ENCODE measurements at regions not wholly inside any gene's neighbourhood (a gene's known extent, or its start where the extent isn't known, plus 50 kb on each side); places are given as distances from the start of the nearest gene placed in this dataset.

DNA sequence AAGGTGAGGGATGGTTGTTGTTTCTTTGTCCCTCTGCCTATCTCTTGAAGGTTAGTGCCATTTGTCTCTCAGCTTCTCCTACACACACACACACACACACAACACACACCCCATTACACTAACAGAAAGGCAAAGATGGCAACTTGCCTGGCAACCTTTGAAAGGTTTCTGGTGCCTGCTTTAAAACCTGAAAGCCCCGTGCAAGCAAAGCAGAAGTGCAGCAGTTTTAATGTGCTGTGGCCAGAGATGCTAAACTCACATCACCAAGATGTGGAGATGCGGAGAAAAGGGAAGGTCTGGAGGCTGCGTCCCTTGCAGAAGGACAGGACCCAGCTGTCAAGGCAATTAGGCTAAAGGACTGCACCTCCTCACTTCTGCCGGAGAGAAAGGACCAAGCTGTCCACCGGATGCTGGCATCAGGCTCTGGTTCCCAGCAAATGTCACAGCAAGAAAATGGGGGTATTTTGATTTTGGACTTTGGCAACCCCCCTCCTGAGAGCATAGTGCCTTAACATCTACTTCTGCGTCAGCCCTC, 196.4 kb downstream of the ARL4C start:
- Histone ChIP-seq H3K27ac (ENCODE audit: low read depth in 1 of 3, low read length in 2 of 3) (no peak overlapping the region), H3K4me3 (ENCODE audit: low read depth in 1 of 3, low read length in 3 of 3) (no peak overlapping the region), H3K9me3 (ENCODE audit: control insufficient read depth in 2 of 2, insufficient read depth in 1 of 2, low read depth in 1 of 2, low read length in 1 of 2) (no peaks in the 10 kb centered on the region), H3K36me3 (ENCODE audit: control insufficient read depth in 3 of 3, insufficient read depth in 2 of 3, low read depth in 1 of 3, low read length in 3 of 3) (no peaks in the 10 kb centered on the region), H3K4me1 (ENCODE audit: control insufficient read depth in 3 of 3, insufficient read depth in 2 of 3, low read depth in 1 of 3, low read length in 2 of 3) (no peaks in the 10 kb centered on the region), H3K27me3 (ENCODE audit: control insufficient read depth in 3 of 3, insufficient read depth in 3 of 3, low read length in 3 of 3) (peaks cover 0 to 4% (median 0%) of the 10 kb centered on the region in 3 donors)
- FAIRE-seq = no peak
- DNase-seq = no peak
- WGBS, 3 donors = 73 to 75% (median 74%) methylated on average over 6 of the region's 6 CpGs

DNA sequence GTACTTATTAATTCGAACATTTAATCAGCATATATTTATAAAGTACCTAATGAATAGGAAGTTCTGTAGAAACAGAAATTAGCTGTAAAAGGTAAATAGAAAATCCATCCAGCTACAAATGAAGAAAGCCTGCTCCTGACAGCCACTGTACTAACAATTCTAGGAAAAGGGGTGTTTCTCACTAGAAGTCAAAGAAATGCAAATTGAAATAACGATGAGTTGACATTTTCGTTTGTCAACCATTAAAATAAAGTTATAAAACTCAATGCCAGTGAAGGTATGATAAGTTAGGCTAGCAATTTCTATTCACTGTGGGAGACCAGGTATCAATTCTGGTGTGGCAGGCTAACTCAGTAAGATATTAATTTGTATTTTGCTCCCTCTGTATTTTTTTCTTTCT, 198.0 kb downstream of the ARL4C start:
- Histone ChIP-seq H3K4me3 (ENCODE audit: low read depth in 1 of 3, low read length in 3 of 3) (no peak overlapping the region), H3K9me3 (ENCODE audit: control insufficient read depth in 2 of 2, insufficient read depth in 1 of 2, low read depth in 1 of 2, low read length in 1 of 2) (no peaks in the 10 kb centered on the region), H3K27me3 (ENCODE audit: control insufficient read depth in 3 of 3, insufficient read depth in 3 of 3, low read length in 3 of 3) (peaks cover 0 to 4% (median 0%) of the 10 kb centered on the region in 3 donors), H3K36me3 (ENCODE audit: control insufficient read depth in 3 of 3, insufficient read depth in 2 of 3, low read depth in 1 of 3, low read length in 3 of 3) (no peaks in the 10 kb centered on the region), H3K27ac (ENCODE audit: low read depth in 1 of 3, low read length in 2 of 3) (no peak overlapping the region), H3K4me1 (ENCODE audit: control insufficient read depth in 3 of 3, insufficient read depth in 2 of 3, low read depth in 1 of 3, low read length in 2 of 3) (no peaks in the 10 kb centered on the region)
- no peak for DNase-seq
- 66 to 76% (median 75%) methylated on average over 3 of the region's 3 CpGs for WGBS, 3 donors
- FAIRE-seq = no peak

DNA sequence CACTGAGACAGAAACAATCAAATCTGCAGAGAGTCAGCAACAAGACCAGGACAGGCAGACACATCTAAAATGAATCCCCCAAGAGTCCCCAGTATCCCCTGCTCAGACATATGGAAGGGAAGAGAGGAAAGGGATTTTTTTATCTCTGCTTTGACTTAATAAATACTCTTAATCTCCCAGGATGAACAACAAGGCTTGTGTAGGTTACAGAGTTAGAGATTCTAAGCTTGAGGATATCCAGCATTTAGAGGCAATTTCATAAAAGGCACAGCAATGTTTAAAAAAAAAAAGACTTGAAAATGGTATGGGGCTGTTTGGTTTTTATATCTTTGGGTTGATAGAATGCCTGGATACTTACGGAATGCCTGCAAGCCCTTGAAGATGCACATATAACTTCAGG, 199.9 kb downstream of the ARL4C start:
- Histone ChIP-seq H3K27me3 (ENCODE audit: control insufficient read depth in 3 of 3, insufficient read depth in 3 of 3, low read length in 3 of 3) (peaks cover 0 to 2% (median 0%) of the 10 kb centered on the region in 3 donors), H3K36me3 (ENCODE audit: control insufficient read depth in 3 of 3, insufficient read depth in 2 of 3, low read depth in 1 of 3, low read length in 3 of 3) (no peaks in the 10 kb centered on the region), H3K27ac (ENCODE audit: low read depth in 1 of 3, low read length in 2 of 3) (no peak overlapping the region), H3K4me1 (ENCODE audit: control insufficient read depth in 3 of 3, insufficient read depth in 2 of 3, low read depth in 1 of 3, low read length in 2 of 3) (peaks cover 0 to 3% (median 0%) of the 10 kb centered on the region in 3 donors), H3K4me3 (ENCODE audit: low read depth in 1 of 3, low read length in 3 of 3) (no peak overlapping the region), H3K9me3 (ENCODE audit: control insufficient read depth in 2 of 2, insufficient read depth in 1 of 2, low read depth in 1 of 2, low read length in 1 of 2) (no peaks in the 10 kb centered on the region)
- 83 to 92% (median 90%) methylated on average over 1 of the region's 1 CpG for WGBS, 3 donors
- DNase-seq (no peak), FAIRE-seq (no peak)

DNA sequence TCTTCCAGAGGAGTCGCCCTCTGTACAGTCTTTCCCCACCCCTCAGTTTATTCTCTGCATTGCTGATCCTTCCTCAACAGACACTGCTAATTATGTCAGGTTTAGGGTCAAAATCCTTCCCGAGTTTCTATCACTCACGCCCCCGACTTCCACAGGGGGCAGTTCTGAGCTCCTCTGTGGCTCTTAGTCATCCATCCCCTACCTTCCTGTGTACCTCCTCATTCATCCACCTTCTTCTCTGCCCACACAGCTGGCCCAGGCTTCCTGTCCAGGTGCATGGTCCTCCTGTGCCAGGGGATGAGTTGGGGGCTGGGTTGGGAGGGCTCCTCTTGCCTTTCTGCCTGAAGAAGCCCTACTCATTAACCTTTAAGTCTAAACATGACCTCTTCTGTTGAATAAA, 202.9 kb downstream of the ARL4C start:
- Histone ChIP-seq H3K27me3 (ENCODE audit: control insufficient read depth in 3 of 3, insufficient read depth in 3 of 3, low read length in 3 of 3) (peaks cover 0 to 2% (median 0%) of the 10 kb centered on the region in 3 donors), H3K27ac (ENCODE audit: low read depth in 1 of 3, low read length in 2 of 3) (peak overlapping the region in 1 of 3 donors; percentile 12), H3K9me3 (ENCODE audit: control insufficient read depth in 2 of 2, insufficient read depth in 1 of 2, low read depth in 1 of 2, low read length in 1 of 2) (no peaks in the 10 kb centered on the region), H3K4me1 (ENCODE audit: control insufficient read depth in 3 of 3, insufficient read depth in 2 of 3, low read depth in 1 of 3, low read length in 2 of 3) (peaks cover 0 to 12% (median 7%) of the 10 kb centered on the region in 3 donors), H3K4me3 (ENCODE audit: low read depth in 1 of 3, low read length in 3 of 3) (no peak overlapping the region), H3K36me3 (ENCODE audit: control insufficient read depth in 3 of 3, insufficient read depth in 2 of 3, low read depth in 1 of 3, low read length in 3 of 3) (no peaks in the 10 kb centered on the region)
- FAIRE-seq (no peak), DNase-seq (no peak)
- WGBS, 3 donors = 20 to 37% (median 35%) methylated on average over 4 of the region's 4 CpGs

DNA sequence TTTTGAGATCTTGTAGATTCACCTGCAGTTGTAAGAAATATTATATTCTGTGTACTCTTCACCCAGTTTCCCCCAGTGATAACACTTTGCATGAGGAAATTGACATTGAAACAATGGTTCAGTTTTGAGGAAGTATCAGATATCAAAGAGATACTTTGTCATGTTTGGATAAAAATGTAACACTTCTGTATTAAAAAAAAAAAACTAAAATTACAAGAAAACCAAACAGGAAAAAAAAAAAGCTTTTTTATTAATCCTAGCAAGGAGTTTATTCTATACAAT, 204.0 kb downstream of the ARL4C start:
- H3K36me3 ChIP-seq (ENCODE audit: control insufficient read depth in 3 of 3, insufficient read depth in 2 of 3, low read depth in 1 of 3, low read length in 3 of 3) = no peaks in the 10 kb centered on the region
- no peaks in the 10 kb centered on the region for H3K9me3 ChIP-seq (ENCODE audit: control insufficient read depth in 2 of 2, insufficient read depth in 1 of 2, low read depth in 1 of 2, low read length in 1 of 2)
- DNase-seq = no peak
- peaks cover 0 to 2% (median 0%) of the 10 kb centered on the region in 3 donors for H3K27me3 ChIP-seq (ENCODE audit: control insufficient read depth in 3 of 3, insufficient read depth in 3 of 3, low read length in 3 of 3)
- no peak overlapping the region for H3K4me3 ChIP-seq (ENCODE audit: low read depth in 1 of 3, low read length in 3 of 3)
- H3K27ac ChIP-seq (ENCODE audit: low read depth in 1 of 3, low read length in 2 of 3) = no peak overlapping the region
- peaks cover 0 to 12% (median 7%) of the 10 kb centered on the region in 3 donors for H3K4me1 ChIP-seq (ENCODE audit: control insufficient read depth in 3 of 3, insufficient read depth in 2 of 3, low read depth in 1 of 3, low read length in 2 of 3)
- no peak for FAIRE-seq

DNA sequence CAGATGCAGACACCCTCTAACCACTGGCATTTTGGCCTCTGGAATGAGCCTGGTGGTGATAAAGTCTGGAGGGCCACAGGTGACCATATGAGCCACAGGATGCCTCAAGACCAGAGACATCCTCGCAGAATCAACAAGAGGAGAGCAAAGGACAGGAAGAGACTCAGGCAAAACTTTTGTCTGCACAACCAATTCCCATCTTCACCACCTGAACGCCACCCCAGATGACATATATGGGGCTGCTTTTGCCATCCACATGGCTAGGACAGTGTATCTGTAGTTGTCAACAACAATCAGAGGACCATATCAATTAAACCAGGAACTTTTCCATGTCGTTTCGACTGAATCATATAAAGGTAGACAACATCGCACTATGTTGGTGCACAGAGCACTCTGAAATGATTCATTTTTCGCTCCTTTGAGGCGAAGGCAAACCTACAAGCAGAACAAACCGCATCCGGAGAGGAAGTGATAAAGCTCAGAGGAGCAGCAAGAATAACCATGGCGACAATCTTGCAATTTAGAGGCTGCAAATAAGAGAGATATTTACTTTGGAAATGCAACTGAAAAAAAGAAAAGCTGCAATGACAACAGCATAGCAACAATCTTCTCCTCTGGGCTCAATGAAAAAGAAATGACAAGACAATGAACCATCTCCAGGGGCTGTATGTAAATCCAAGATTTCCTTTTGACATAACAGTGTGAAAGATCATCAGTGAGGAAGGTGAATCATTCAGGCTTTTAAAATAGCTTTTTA, 204.5 kb downstream of the ARL4C start:
- WGBS, 3 donors = 57 to 72% (median 64%) methylated on average over 10 of the region's 10 CpGs
- DNase-seq (peak in 1 of 2 donors; percentile 69), FAIRE-seq (no peak)
- H3K36me3 ChIP-seq (ENCODE audit: control insufficient read depth in 3 of 3, insufficient read depth in 2 of 3, low read depth in 1 of 3, low read length in 3 of 3) = no peaks in the 10 kb centered on the region
- H3K4me1 ChIP-seq (ENCODE audit: control insufficient read depth in 3 of 3, insufficient read depth in 2 of 3, low read depth in 1 of 3, low read length in 2 of 3) = peaks cover 0 to 12% (median 7%) of the 10 kb centered on the region in 3 donors
- H3K27me3 ChIP-seq (ENCODE audit: control insufficient read depth in 3 of 3, insufficient read depth in 3 of 3, low read length in 3 of 3) = peaks cover 0 to 2% (median 0%) of the 10 kb centered on the region in 3 donors
- H3K4me3 ChIP-seq (ENCODE audit: low read depth in 1 of 3, low read length in 3 of 3) = no peak overlapping the region
- H3K9me3 ChIP-seq (ENCODE audit: control insufficient read depth in 2 of 2, insufficient read depth in 1 of 2, low read depth in 1 of 2, low read length in 1 of 2) = no peaks in the 10 kb centered on the region
- peak overlapping the region in 1 of 3 donors; percentile 93 for H3K27ac ChIP-seq (ENCODE audit: low read depth in 1 of 3, low read length in 2 of 3)

DNA sequence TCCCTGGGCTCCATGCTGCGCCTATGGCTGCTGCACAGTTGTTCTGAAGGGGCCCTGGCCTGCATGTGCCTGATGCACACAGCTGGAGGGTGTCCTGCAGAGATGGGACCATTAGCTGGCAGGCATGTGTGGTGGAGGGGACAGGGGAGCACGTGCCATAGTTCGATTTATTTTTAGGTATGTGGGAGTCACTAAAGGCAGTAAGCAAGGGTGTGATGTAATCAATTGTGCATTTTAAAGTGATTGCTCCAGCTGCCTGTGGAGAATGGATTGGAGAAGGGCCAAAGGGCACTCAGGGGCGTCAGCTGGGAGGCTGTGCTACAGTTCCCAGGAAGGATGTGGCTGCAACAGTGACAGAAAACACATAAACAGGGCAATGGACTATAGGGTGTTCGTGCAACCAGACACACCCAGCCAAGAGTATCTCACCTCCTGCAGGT, 205.1 kb downstream of the ARL4C start:
- H3K9me3 ChIP-seq (ENCODE audit: control insufficient read depth in 2 of 2, insufficient read depth in 1 of 2, low read depth in 1 of 2, low read length in 1 of 2) = no peaks in the 10 kb centered on the region
- WGBS, 3 donors = 21 to 29% (median 25%) methylated on average over 5 of the region's 5 CpGs
- peak overlapping the region in 2 of 3 donors; percentile 78 to 93 for H3K27ac ChIP-seq (ENCODE audit: low read depth in 1 of 3, low read length in 2 of 3)
- peaks cover 0 to 1% (median 0%) of the 10 kb centered on the region in 3 donors for H3K27me3 ChIP-seq (ENCODE audit: control insufficient read depth in 3 of 3, insufficient read depth in 3 of 3, low read length in 3 of 3)
- no peak for FAIRE-seq
- H3K4me3 ChIP-seq (ENCODE audit: low read depth in 1 of 3, low read length in 3 of 3) = no peak overlapping the region
- no peaks in the 10 kb centered on the region for H3K36me3 ChIP-seq (ENCODE audit: control insufficient read depth in 3 of 3, insufficient read depth in 2 of 3, low read depth in 1 of 3, low read length in 3 of 3)
- H3K4me1 ChIP-seq (ENCODE audit: control insufficient read depth in 3 of 3, insufficient read depth in 2 of 3, low read depth in 1 of 3, low read length in 2 of 3) = peaks cover 0 to 12% (median 7%) of the 10 kb centered on the region in 3 donors
- peak; percentile 41 to 66 for DNase-seq

DNA sequence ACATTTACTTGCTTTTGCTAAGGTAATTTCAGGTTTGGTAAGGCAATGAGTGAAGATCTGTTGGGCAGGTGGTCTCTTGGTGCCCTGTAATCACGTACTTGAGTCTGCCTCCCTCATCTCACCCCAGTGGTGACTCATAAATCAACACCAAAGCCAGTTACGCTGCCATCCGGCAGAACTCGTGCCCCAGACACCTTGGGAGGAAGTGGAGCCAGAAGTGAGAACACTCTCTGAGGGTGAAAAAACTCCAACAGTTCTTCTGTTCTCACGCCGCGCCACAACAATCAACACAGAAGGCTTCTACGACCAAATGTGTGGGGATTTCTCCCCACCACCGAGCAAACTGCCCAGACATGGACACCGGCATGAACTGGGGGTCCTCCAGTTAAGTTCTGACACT, 206.2 kb downstream of the ARL4C start:
- Histone ChIP-seq H3K4me3 (ENCODE audit: low read depth in 1 of 3, low read length in 3 of 3) (no peak overlapping the region), H3K27me3 (ENCODE audit: control insufficient read depth in 3 of 3, insufficient read depth in 3 of 3, low read length in 3 of 3) (no peaks in the 10 kb centered on the region), H3K36me3 (ENCODE audit: control insufficient read depth in 3 of 3, insufficient read depth in 2 of 3, low read depth in 1 of 3, low read length in 3 of 3) (no peaks in the 10 kb centered on the region), H3K4me1 (ENCODE audit: control insufficient read depth in 3 of 3, insufficient read depth in 2 of 3, low read depth in 1 of 3, low read length in 2 of 3) (peaks cover 0 to 12% (median 7%) of the 10 kb centered on the region in 3 donors), H3K27ac (ENCODE audit: low read depth in 1 of 3, low read length in 2 of 3) (peak overlapping the region in 2 of 3 donors; percentile 78 to 93), H3K9me3 (ENCODE audit: control insufficient read depth in 2 of 2, insufficient read depth in 1 of 2, low read depth in 1 of 2, low read length in 1 of 2) (no peaks in the 10 kb centered on the region)
- FAIRE-seq (no peak), DNase-seq (peak in 1 of 2 donors; percentile 72)
- WGBS, 3 donors = 56 to 70% (median 69%) methylated on average over 10 of the region's 10 CpGs
